Activated CD4-positive, alpha-beta memory T cell treated with anti-CD3 and anti-CD28 coated beads for 36 hours (primary cell): ENCODE measurements at regions not wholly inside any gene's neighbourhood (a gene's known extent, or its start where the extent isn't known, plus 50 kb on each side); places are given as distances from the start of the nearest gene placed in this dataset.
"Not testable (repeated sequence)": the region's sequence is repeated elsewhere in the genome, so short reads cannot be mapped to it uniquely, and the experiment has no call there.

Source experiments
- CTCF ChIA-PET: fragments of 350-600 bp; sonication (Branson Sonifier 250); formaldehyde crosslinking; loops from one replicate; lab custom pipeline; 2021; ENCODE audit warnings: antibody characterized with exemption, inconsistent platforms; lab: Charles Lee
- POLR2A ChIA-PET: fragments of 350-600 bp; sonication (Branson Sonifier 250); formaldehyde crosslinking; loops from one replicate; lab custom pipeline; 2021; ENCODE audit warnings: antibody characterized with exemption; lab: Charles Lee
- DNase-seq: peaks from one replicate; pipeline ENCODE4 v3.0.0-alpha.2; 2020
- H3K27ac Mint-ChIP-seq: one replicate; pipeline ENCODE4 v1.8.0; 2021; ENCODE audit warnings: mixed read lengths
- H3K27me3 Mint-ChIP-seq: one replicate; pipeline ENCODE4 v1.8.0; 2021; ENCODE audit warnings: mixed read lengths
- H3K36me3 Mint-ChIP-seq: one replicate; pipeline ENCODE4 v1.8.0; 2021; ENCODE audit warnings: mixed read lengths
- H3K4me1 Mint-ChIP-seq: one replicate; pipeline ENCODE4 v1.8.0; 2021; ENCODE audit warnings: low read depth, mixed read lengths
- H3K4me3 Mint-ChIP-seq: one replicate; pipeline ENCODE4 v1.8.0; 2021; ENCODE audit warnings: mild to moderate bottlenecking, mixed read lengths
- H3K9me3 Mint-ChIP-seq: one replicate; pipeline ENCODE4 v1.8.0; 2021; ENCODE audit warnings: mixed read lengths
- intact Hi-C: fragments of 100-400 bp; cut with micrococcal nuclease; formaldehyde crosslinking; loops from one replicate; pipeline ENCODE4 v1.15.1; 2023

DNA sequence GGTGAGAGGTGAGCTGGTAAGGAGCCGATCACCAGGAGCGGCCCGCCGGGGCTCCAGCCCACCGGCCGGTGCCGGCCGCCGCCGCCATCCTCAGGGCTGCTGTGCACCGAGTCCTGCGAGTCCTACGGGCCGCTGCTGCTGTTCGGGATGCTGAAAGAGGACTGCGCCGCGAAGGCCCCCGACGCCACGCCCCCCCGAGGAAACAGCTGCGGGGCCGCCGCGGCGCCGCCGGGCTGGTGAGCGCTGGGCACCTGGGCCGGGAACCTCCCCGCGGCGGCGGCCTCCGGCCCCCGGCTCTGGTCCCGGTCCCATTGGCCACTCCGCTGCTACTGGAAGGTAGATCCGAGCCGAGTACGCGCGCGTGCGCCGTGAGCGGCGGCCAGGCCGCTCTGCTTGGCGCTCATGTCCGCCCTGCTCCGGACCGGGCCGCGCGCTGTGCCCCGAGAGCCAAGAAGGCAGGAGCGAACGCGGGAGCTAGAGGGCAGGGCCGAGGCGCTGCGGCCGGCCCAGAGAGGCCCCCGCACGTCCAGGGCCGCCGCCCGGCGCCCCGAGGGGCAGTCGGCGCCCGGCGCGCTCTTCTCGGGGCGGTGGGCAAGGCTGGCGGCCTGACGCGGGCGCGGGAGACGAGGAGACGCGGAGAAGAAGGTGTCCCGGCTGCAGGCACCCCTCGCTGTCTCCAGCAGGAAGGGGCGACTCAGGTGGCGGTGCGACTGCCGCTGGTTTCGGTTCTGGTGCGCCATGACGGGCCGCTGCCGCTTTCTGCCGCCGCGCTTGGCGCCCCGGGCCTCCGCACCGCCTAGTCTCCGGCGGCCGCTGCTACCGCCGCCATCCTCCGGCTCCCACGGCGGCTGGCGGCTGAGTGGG lies 121.3 kb upstream of the WIPF3 start:
- peaks cover 19% of the 10 kb centered on the region for H3K27me3 Mint-ChIP-seq
- peak; percentile 51 for DNase-seq
- H3K4me3 Mint-ChIP-seq = peak overlapping the region; percentile 65
- H3K4me1 Mint-ChIP-seq = peaks cover 4% of the 10 kb centered on the region
- H3K9me3 Mint-ChIP-seq = no peaks in the 10 kb centered on the region
- CTCF ChIA-PET = no interaction called here
- no peaks in the 10 kb centered on the region for H3K36me3 Mint-ChIP-seq
- POLR2A ChIA-PET = no interaction called here
- intact Hi-C loops = no loop called here
- H3K27ac Mint-ChIP-seq = no peak overlapping the region

DNA sequence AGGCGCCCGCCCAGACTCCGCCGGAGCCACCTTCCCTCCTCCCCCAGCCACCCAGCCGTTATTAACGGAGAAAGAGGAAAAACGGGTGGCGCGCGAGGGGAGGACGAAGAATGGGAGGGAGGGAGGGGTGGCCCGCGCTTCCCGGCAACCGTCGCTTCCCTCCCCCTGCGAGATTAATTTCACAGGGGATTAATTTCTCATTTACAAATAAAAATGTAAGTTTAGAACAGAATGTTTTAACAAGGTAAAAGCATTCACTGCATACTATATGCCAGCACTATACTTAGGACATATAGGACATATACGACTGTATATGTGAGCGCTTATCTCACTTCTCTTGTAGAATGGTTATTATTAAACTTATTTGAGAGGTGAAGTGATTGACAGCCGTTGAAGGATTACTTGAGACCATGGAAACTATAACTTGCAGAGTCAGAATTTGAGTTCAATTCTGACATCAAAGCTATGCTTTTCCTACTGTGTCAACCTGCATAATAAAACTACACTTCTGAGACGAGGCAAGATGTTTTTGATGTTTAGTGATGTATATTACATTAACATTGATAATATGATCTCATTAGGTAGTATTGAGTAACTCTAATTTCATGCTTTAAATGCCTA lies 120.5 kb upstream of the WIPF3 start:
- peaks cover 18% of the 10 kb centered on the region for H3K27me3 Mint-ChIP-seq
- H3K4me3 Mint-ChIP-seq = peak overlapping the region; percentile 43
- H3K36me3 Mint-ChIP-seq, H3K27ac Mint-ChIP-seq, DNase-seq, POLR2A ChIA-PET, H3K4me1 Mint-ChIP-seq, H3K9me3 Mint-ChIP-seq, intact Hi-C loops: not testable (repeated sequence)
- CTCF ChIA-PET = interaction anchor here (0.7 kb wide), 1 partner anchor 22 kb away, joined by 6 read pairs; no protein-coding TSS in a partner anchor

DNA sequence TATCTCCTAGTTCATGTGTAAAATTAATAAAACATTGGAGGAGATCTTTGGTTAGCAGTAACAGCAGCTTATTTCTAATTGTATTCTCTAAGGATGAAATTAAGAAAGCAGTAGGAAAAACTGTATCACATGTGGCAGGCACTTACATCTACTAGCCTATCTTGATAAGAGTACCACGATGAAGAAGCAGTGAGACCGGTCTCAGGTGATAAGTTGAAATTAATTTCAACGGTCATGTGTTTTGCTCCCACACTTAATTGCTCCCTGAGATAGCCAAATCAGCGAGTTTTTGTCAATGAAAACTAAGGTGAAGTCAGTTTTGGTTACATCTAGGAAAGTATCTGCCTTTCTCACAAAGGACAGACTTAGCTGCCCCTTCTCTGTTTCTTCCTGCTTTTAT lies 115.8 kb upstream of the WIPF3 start:
- CTCF ChIA-PET, H3K9me3 Mint-ChIP-seq, H3K4me1 Mint-ChIP-seq, H3K27ac Mint-ChIP-seq, H3K4me3 Mint-ChIP-seq, DNase-seq, POLR2A ChIA-PET, intact Hi-C loops, H3K36me3 Mint-ChIP-seq: not testable (repeated sequence)
- H3K27me3 Mint-ChIP-seq = peaks cover 12% of the 10 kb centered on the region

DNA sequence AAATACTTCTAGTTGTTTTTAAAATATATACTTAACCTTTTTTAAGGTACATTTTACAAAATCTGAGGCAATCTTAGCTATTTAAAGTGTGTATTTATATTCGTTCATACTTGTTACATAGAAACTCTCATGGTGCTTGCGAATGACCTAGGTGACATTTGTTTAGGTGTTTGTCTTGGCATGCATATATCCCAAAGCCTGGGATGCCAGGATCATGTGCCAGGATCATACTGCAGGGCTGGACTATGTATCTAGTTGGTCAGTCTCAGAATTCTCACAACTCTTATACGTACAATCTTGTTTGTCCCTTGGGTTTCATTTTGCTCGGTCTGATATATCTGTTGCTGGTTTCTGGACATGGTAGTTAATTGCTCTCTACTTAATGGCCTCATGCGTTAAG lies 109.9 kb upstream of the WIPF3 start:
- H3K4me3 Mint-ChIP-seq, POLR2A ChIA-PET: not testable (repeated sequence)

DNA sequence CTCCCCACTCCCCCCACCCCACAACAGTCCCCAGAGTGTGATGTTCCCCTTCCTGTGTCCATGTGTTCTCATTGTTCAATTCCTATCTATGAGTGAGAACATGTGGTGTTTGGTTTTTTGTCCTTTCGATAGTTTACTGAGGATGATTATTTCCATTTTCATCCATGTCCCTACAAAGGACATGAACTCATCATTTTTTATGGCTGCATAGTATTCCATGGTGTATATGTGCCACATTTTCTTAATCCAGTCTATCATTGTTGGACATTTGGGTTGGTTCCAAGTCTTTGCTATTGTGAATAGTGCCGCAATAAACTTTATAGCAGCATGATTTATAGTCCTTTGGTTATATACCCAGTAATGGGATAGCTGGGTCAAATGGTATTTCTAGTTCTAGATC lies 106.6 kb upstream of the WIPF3 start:
- POLR2A ChIA-PET, H3K4me3 Mint-ChIP-seq, H3K36me3 Mint-ChIP-seq, H3K9me3 Mint-ChIP-seq, H3K27ac Mint-ChIP-seq, H3K27me3 Mint-ChIP-seq, CTCF ChIA-PET, H3K4me1 Mint-ChIP-seq, DNase-seq, intact Hi-C loops: not testable (repeated sequence)

More for the DNA sequence above, 109.9 kb upstream of the WIPF3 start:
- H3K4me1 Mint-ChIP-seq, H3K36me3 Mint-ChIP-seq, intact Hi-C loops, H3K9me3 Mint-ChIP-seq, H3K27ac Mint-ChIP-seq, DNase-seq, CTCF ChIA-PET, H3K27me3 Mint-ChIP-seq: not testable (repeated sequence)

DNA sequence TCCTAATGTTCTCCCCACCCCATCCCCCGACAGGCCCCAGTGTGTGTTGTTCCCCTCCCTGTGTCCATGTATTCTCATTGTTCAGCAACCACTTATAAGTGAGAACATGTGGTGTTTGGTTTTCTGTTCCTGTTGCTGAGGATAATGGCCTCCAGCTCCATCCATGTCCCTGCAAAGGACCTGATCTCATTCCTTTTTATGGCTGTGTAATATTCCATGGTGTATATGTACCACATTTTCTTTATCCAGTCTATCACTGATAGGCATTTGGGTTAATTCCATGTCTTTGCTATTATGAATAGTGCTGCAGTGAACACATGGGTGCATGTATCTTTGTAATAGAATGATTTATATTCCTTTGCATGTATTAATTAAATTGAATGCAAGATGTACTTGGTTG lies 104.8 kb upstream of the WIPF3 start:
- DNase-seq, intact Hi-C loops, H3K36me3 Mint-ChIP-seq, H3K27me3 Mint-ChIP-seq, H3K4me1 Mint-ChIP-seq, CTCF ChIA-PET, POLR2A ChIA-PET, H3K27ac Mint-ChIP-seq, H3K4me3 Mint-ChIP-seq, H3K9me3 Mint-ChIP-seq: not testable (repeated sequence)

DNA sequence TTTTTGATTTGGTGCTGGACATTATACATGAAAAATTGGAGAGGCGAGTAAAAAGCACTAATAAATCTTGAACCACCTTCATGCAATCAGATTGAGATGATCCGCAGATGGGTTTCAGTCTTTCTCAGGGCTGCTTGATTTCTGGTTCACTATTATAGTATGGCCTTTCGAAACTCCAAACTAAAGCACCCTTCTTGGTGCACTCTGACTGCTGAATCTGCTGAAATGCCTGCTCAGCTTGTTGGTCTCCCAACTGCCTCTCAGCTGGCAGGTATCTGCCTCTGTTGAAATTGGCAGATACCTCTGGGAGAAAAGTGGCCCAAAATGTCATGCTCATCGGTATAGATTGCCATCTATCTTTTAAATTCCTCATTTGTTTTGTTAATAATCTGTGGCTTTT lies 102.5 kb upstream of the WIPF3 start:
- CTCF ChIA-PET, H3K36me3 Mint-ChIP-seq, H3K9me3 Mint-ChIP-seq, H3K27me3 Mint-ChIP-seq, DNase-seq, H3K27ac Mint-ChIP-seq, H3K4me1 Mint-ChIP-seq, H3K4me3 Mint-ChIP-seq, intact Hi-C loops, POLR2A ChIA-PET: not testable (repeated sequence)

- DNase-seq, H3K36me3 Mint-ChIP-seq, H3K27me3 Mint-ChIP-seq, intact Hi-C loops, H3K9me3 Mint-ChIP-seq, H3K4me3 Mint-ChIP-seq, H3K4me1 Mint-ChIP-seq, CTCF ChIA-PET, POLR2A ChIA-PET, H3K27ac Mint-ChIP-seq: not testable (repeated sequence)
Observed at GRCh38 chr7:29709002-29709401, 97.3 kb upstream of the WIPF3 start.

DNA sequence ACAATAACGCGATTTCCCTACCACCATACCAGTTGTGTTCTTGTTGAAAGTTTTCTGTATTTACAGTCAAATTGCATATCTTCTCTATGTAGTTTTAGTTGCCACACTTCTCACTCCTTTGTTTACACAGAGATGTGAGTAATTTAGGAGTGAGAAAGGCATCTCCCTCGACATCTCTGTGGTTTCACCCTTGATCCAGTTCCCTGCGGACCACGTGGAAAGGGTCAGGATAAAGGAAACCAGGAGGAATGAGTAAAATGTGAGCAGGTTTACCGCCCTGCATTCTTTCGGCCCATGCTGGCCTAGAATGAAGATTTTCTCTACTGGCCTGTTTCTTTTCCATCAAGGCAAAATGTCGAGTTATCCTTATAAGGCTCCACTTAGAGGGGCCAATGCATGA lies 83.2 kb upstream of the WIPF3 start:
- H3K4me3 Mint-ChIP-seq = not testable (repeated sequence)

DNA sequence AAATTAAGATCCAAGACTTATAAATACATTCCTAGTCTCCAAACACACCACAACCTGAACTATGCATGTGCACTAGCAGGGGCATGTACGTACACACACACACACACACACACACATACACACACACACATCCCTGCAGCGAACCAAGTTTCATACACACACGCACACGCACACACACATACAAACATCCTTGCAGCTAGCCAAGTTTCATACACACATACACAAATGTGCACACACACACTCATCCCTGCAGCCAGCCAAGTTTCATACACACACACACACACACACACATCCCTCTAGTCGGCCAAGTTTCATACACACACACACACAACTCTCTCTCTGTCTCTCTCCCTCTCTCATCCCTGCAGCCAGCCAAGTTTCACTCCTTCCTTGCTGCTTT lies 82.7 kb upstream of the WIPF3 start:
- Mint-ChIP-seq H3K36me3 (no peaks in the 10 kb centered on the region), H3K4me1 (no peaks in the 10 kb centered on the region), H3K9me3 (no peaks in the 10 kb centered on the region), H3K4me3 (no peak overlapping the region), H3K27me3 (peaks cover 12% of the 10 kb centered on the region), H3K27ac (no peak overlapping the region)
- CTCF ChIA-PET = no interaction called here
- POLR2A ChIA-PET = no interaction called here
- no peak for DNase-seq
- intact Hi-C loops = no loop called here

More for the DNA sequence above, 83.2 kb upstream of the WIPF3 start:
- H3K9me3 Mint-ChIP-seq, H3K27ac Mint-ChIP-seq, H3K27me3 Mint-ChIP-seq, H3K36me3 Mint-ChIP-seq, intact Hi-C loops, POLR2A ChIA-PET, DNase-seq, H3K4me1 Mint-ChIP-seq, CTCF ChIA-PET: not testable (repeated sequence)

- H3K9me3 Mint-ChIP-seq = not testable (repeated sequence)
- peaks cover 19% of the 10 kb centered on the region for H3K27me3 Mint-ChIP-seq
Observed at GRCh38 chr7:29729534-29730165, 76.7 kb upstream of the WIPF3 start.

GRCh38 chr7:29734246-29734731 lies 72.0 kb upstream of the WIPF3 start:
- ChIA-PET POLR2A (no interaction called here), CTCF (no interaction called here)
- H3K4me3 Mint-ChIP-seq = no peak overlapping the region
- H3K9me3 Mint-ChIP-seq = no peaks in the 10 kb centered on the region
- H3K27ac Mint-ChIP-seq = no peak overlapping the region
- no peaks in the 10 kb centered on the region for H3K36me3 Mint-ChIP-seq
- no peak for DNase-seq
- peaks cover 12% of the 10 kb centered on the region for H3K27me3 Mint-ChIP-seq
- no peaks in the 10 kb centered on the region for H3K4me1 Mint-ChIP-seq
- intact Hi-C loops = no loop called here

More at GRCh38 chr7:29729534-29730165, 76.7 kb upstream of the WIPF3 start:
- H3K4me1 Mint-ChIP-seq, H3K4me3 Mint-ChIP-seq, POLR2A ChIA-PET, H3K36me3 Mint-ChIP-seq, DNase-seq, CTCF ChIA-PET, H3K27ac Mint-ChIP-seq, intact Hi-C loops: not testable (repeated sequence)
